GM12878 (cell line): ENCODE measurements at regions not wholly inside any gene's neighbourhood (a gene's known extent, or its start where the extent isn't known, plus 50 kb on each side); places are given as distances from the start of the nearest gene placed in this dataset.
A peak's percentile ranks its signal among the peaks of the same experiment; 100 is the strongest.

Experiments
- ATAC-seq: fragments of 200-7000 bp; cut with Tn5 transposase; 3 replicates; pipeline ENCODE4 v1.9.1; 2020; ENCODE audit warnings: mild to moderate bottlenecking, moderate library complexity
- BruUV-seq: library from RNA; stranded (reverse); fragments of 400-500 nt; replicated peaks from 2 replicates; lab custom pipeline; 2021; lab: Mats Ljungman, UMichigan
- CTCF ChIA-PET: fragments of 300-600 bp; sonication (Branson Sonifier 250); formaldehyde crosslinking; extraction: SDS; loops from one replicate; lab custom pipeline; 2021; ENCODE audit warnings: inconsistent platforms; lab: Yijun Ruan, JAX
- POLR2A ChIA-PET: fragments of 350-600 bp; formaldehyde crosslinking; extraction: SDS; loops from one replicate; lab custom pipeline; 2021; ENCODE audit warnings: inconsistent platforms; lab: Charles Lee
- RAD21 ChIA-PET: fragments of 300-600 bp; sonication (Branson Sonifier 250); formaldehyde crosslinking; loops from one replicate; lab custom pipeline; 2023; ENCODE audit warnings: antibody characterized with exemption; ENCODE audit not compliant: unreplicated experiment; lab: Charles Lee
- SMC1A ChIA-PET: fragments of 300-600 bp; sonication (Branson Sonifier 250); formaldehyde crosslinking; loops from one replicate; lab custom pipeline; 2023; ENCODE audit not compliant: unreplicated experiment, uncharacterized antibody; lab: Charles Lee
- DNase-seq: peaks from one replicate; pipeline ENCODE4 v3.0.0-alpha.2; 2011; ENCODE audit warnings: low read depth, low spot score
- FAIRE-seq: peaks from 3 replicates; lab custom pipeline; 2011; peaks lifted over from hg19 to GRCh38; lab: Jason Lieb, UNC
- H2AFZ ChIP-seq: 2 replicates; pipeline ENCODE4 v1.6.0; 2011; ENCODE audit warnings: low read depth, low read length, control low read depth; ENCODE audit not compliant: control insufficient read depth
- H3K27ac ChIP-seq: 2 replicates; pipeline ENCODE4 v1.5.1; 2011; ENCODE audit warnings: control low read depth; ENCODE audit not compliant: control insufficient read depth, insufficient read depth
- H3K27me3 ChIP-seq, 2 experiments: replicated peaks in 1 of 2; 2 replicates each; pipeline versions ENCODE4 v1.6.0 to v1.6.1; 2011; ENCODE audit warnings: low read length in 1 of 2; ENCODE audit not compliant: control insufficient read depth in 2 of 2, insufficient read depth in 2 of 2
- H3K36me3 ChIP-seq, 2 experiments: 2 replicates each; pipeline ENCODE4 v1.5.1; 2011; ENCODE audit warnings: low read length in 1 of 2; ENCODE audit not compliant: control insufficient read depth in 2 of 2, insufficient read depth in 2 of 2
- H3K4me1 ChIP-seq: 2 replicates; pipeline ENCODE4 v1.6.1; 2011; ENCODE audit warnings: mild to moderate bottlenecking, low read length, moderate library complexity, mixed read lengths; ENCODE audit not compliant: control insufficient read depth, insufficient read depth
- H3K4me2 ChIP-seq: 2 replicates; pipeline ENCODE4 v1.6.0; 2011; ENCODE audit warnings: control low read depth; ENCODE audit not compliant: control insufficient read depth, insufficient read depth
- H3K4me3 ChIP-seq: fragments of 200-600 bp; sonication (generic); 2 replicates; pipeline ENCODE4 v1.5.1; 2016
- H3K79me2 ChIP-seq: 2 replicates; pipeline ENCODE4 v1.6.0; 2011; ENCODE audit warnings: low read length; ENCODE audit not compliant: control insufficient read depth, insufficient read depth
- H3K9ac ChIP-seq: 2 replicates; pipeline ENCODE4 v1.8.0; 2011; ENCODE audit warnings: low read length, control low read depth, mixed read lengths; ENCODE audit not compliant: control insufficient read depth, insufficient read depth
- H3K9me3 ChIP-seq: replicated peaks from 3 replicates; pipeline ENCODE4 v1.5.1; 2011; ENCODE audit warnings: mild to moderate bottlenecking, low read length; ENCODE audit not compliant: control insufficient read depth, insufficient read depth
- H4K20me1 ChIP-seq: 2 replicates; pipeline ENCODE4 v1.6.0; 2011; ENCODE audit not compliant: control insufficient read depth, insufficient read depth
- BACH1 ChIP-seq: fragments of 450-650 bp; IDR thresholded peaks from 2 replicates; pipeline ENCODE4 v1.6.1; 2017; ENCODE audit warnings: mild to moderate bottlenecking, borderline replicate concordance
- BHLHE40 ChIP-seq, 2 experiments: fragments of 450-650 bp in 1 of 2; IDR thresholded peaks; 2 replicates each; pipeline ENCODE4 v1.6.1; 2011 to 2017; ENCODE audit warnings: low read depth in 2 of 2, borderline replicate concordance in 1 of 2, improper control_type of control experiment in 1 of 2, low read length in 1 of 2, mild to moderate bottlenecking in 1 of 2
- BMI1 ChIP-seq: fragments of 450-650 bp; IDR thresholded peaks from 2 replicates; pipeline ENCODE4 v1.6.1; 2016; ENCODE audit warnings: mild to moderate bottlenecking, moderate library complexity, borderline replicate concordance
- CHD1 ChIP-seq: IDR thresholded peaks from 2 replicates; pipeline ENCODE4 v1.6.1; 2012; ENCODE audit warnings: low read depth, low read length, improper control_type of control experiment
- DPF2 ChIP-seq: fragments of 450-650 bp; IDR thresholded peaks from 2 replicates; pipeline ENCODE4 v1.6.1; 2017; ENCODE audit warnings: mild to moderate bottlenecking
- EZH2 ChIP-seq: IDR thresholded peaks from 2 replicates; pipeline ENCODE4 v1.6.1; 2012; ENCODE audit warnings: low read depth, mild to moderate bottlenecking, control low read depth, inconsistent platforms, low read length, borderline replicate concordance; ENCODE audit not compliant: control insufficient read depth
- HDGF ChIP-seq: fragments of 450-650 bp; IDR thresholded peaks from 2 replicates; pipeline ENCODE4 v1.6.1; 2016; ENCODE audit warnings: antibody characterized with exemption
- IKZF1 ChIP-seq: fragments of 450-650 bp; conservative IDR thresholded peaks from 2 replicates; pipeline ENCODE4 v1.6.1; 2017; ENCODE audit warnings: antibody characterized with exemption, mild to moderate bottlenecking
- JUND ChIP-seq: IDR thresholded peaks from 2 replicates; pipeline ENCODE4 v1.6.1; 2012; ENCODE audit warnings: low read depth, mild to moderate bottlenecking, low read length, improper control_type of control experiment, moderate library complexity
- LARP7 ChIP-seq: fragments of 450-650 bp; IDR thresholded peaks from 2 replicates; pipeline ENCODE4 v1.6.1; 2017; ENCODE audit warnings: mild to moderate bottlenecking
- PKNOX1 ChIP-seq: fragments of 450-650 bp; IDR thresholded peaks from 2 replicates; pipeline ENCODE4 v1.6.1; 2016; ENCODE audit warnings: mild to moderate bottlenecking
- POLR2A ChIP-seq: IDR thresholded peaks from 2 replicates; pipeline ENCODE4 v1.6.1; 2011; ENCODE audit warnings: low read depth, mild to moderate bottlenecking, low read length
- RELB ChIP-seq: fragments of 450-650 bp; IDR thresholded peaks from 2 replicates; pipeline ENCODE4 v1.6.1; 2017; ENCODE audit warnings: low read depth, mild to moderate bottlenecking, moderate library complexity
- REST ChIP-seq: IDR thresholded peaks from 2 replicates; pipeline ENCODE4 v1.6.1; 2012; ENCODE audit warnings: mild to moderate bottlenecking, low read depth, low read length
- RFX5 ChIP-seq: IDR thresholded peaks from 2 replicates; pipeline ENCODE4 v1.6.1; 2011; ENCODE audit warnings: low read depth, low read length, improper control_type of control experiment
- RUNX3 ChIP-seq: IDR thresholded peaks from 2 replicates; pipeline ENCODE4 v1.6.1; 2012; ENCODE audit warnings: low read length, inconsistent platforms
- STAT1 ChIP-seq: fragments of 450-650 bp; conservative IDR thresholded peaks from 2 replicates; pipeline ENCODE4 v1.6.1; 2014; ENCODE audit warnings: antibody characterized with exemption, mild to moderate bottlenecking
- SUPT20H ChIP-seq: IDR thresholded peaks from 2 replicates; pipeline ENCODE4 v1.6.1; 2011; ENCODE audit warnings: low read depth, mild to moderate bottlenecking, low read length, moderate library complexity, borderline replicate concordance; ENCODE audit not compliant: control insufficient read depth
- WGBS: methylation state at CpG from one replicate; pipeline ENCODE4 v1.1.6; 2016; ENCODE audit warnings: low lambda C conversion rate; ENCODE audit not compliant: insufficient replicate concordance, insufficient coverage; ENCODE audit errors: missing lambda C conversion rate; 5-methylcytosine and 5-hydroxymethylcytosine counted together
- in situ Hi-C: fragments of 300-500 bp; cut with MboI; formaldehyde crosslinking; loops from 9 replicates; pipeline ENCODE4 v1.14.3; 2018; ENCODE audit warnings: mixed read lengths
- intact Hi-C: fragments of 100-400 bp; cut with micrococcal nuclease; formaldehyde crosslinking; loops from one replicate; pipeline ENCODE4 v1.14.2; 2022; ENCODE audit not compliant: unreplicated experiment

GRCh38 chr5:27472000-27472763 lies 433.8 kb upstream of the CDH9 start:
- WGBS: 45% methylated on average over 11 of the region's 11 CpGs
- ChIA-PET CTCF (no interaction called here), POLR2A (interaction anchor here (0.6 kb wide), 1 partner anchor 10 kb away, joined by 3 read pairs; no protein-coding TSS in a partner anchor), SMC1A (interaction anchor here (1.2 kb wide), 1 partner anchor 12 kb away, joined by 3 read pairs; no protein-coding TSS in a partner anchor), RAD21 (no interaction called here)
- FAIRE-seq (no peak), DNase-seq (peak; percentile 57), ATAC-seq (peak; percentile 97)
- Histone ChIP-seq H3K4me2 (peak overlapping the region; percentile 2), H3K79me2 (peaks cover 17% of the 10 kb centered on the region), H3K27me3 (no peaks in the 10 kb centered on the region), H3K27ac (peak overlapping the region; percentile 45; the same call in 1 of the 2 replicates), H2AFZ (peak overlapping the region; percentile 47), H3K9ac (peak overlapping the region; percentile 42), H3K4me3 (peak overlapping the region; percentile 64), H3K4me1 (no peaks in the 10 kb centered on the region), H3K9me3 (peaks cover 7% of the 10 kb centered on the region), H3K36me3 (no peaks in the 10 kb centered on the region), H4K20me1 (no peaks in the 10 kb centered on the region)
- intact Hi-C loops: no loop called here
- in situ Hi-C loops: no loop called here
- BruUV-seq: TSS peak; percentile 78
- TF ChIP-seq STAT1 (no peak), POLR2A (peak; percentile 48; the same call in 1 of the 2 replicates), JUND (no peak), BMI1 (no peak), RFX5 (no peak), RELB (no peak; the same call in 1 of the 2 replicates), BHLHE40 (IDR thresholded peaks at IDR 0.05; ENCODE audit: borderline replicate concordance in 1 of 2, low read depth in 2 of 2, low read length in 1 of 2) (peak in 1 of 2 experiments; percentile 6; a peak in 1 of 4 replicates), BACH1 (0 out of 2 replicates have a peak, but pooled peaks have one; percentile 19), RUNX3 (0 out of 2 replicates have a peak, but pooled peaks have one; percentile 21), PKNOX1 (0 out of 2 replicates have a peak, but pooled peaks have one; percentile 7), IKZF1 (0 out of 2 replicates have a peak, but pooled peaks have one; percentile 14), LARP7 (no peak), REST (no peak), DPF2 (0 out of 2 replicates have a peak, but pooled peaks have one; percentile 38), SUPT20H (no peak), HDGF (0 out of 2 replicates have a peak, but pooled peaks have one; percentile 25), CHD1 (no peak; the same call in 1 of the 2 replicates), EZH2 (no peak)
